Vagina (tissue), 2 donors: ENCODE measurements at regions not wholly inside any gene's neighbourhood (a gene's known extent, or its start where the extent isn't known, plus 50 kb on each side); places are given as distances from the start of the nearest gene placed in this dataset.

Experiments
- DNase-seq, 2 donors: peaks; one replicate each; pipeline ENCODE4 v3.0.0-alpha.2; 2017; ENCODE audit errors: extremely low spot score in 2 of 2
- H3K27ac ChIP-seq: fragments of 200-600 bp; sonication (generic); one replicate; pipeline ENCODE4 v1.5.1; 2019
- H3K27me3 ChIP-seq: fragments of 200-600 bp; sonication (generic); one replicate; pipeline ENCODE4 v1.5.1; 2019
- H3K36me3 ChIP-seq, 2 donors: fragments of 200-600 bp; sonication (generic); one replicate each; pipeline ENCODE4 v1.5.1; 2017 to 2019
- H3K4me1 ChIP-seq: fragments of 200-600 bp; sonication (generic); one replicate; pipeline ENCODE4 v1.5.1; 2019
- H3K4me3 ChIP-seq, 2 donors: fragments of 200-600 bp; sonication (generic); 1 replicate in 1 of 2; 2 replicates in 1 of 2; pipeline ENCODE4 v1.5.1; 2016 to 2019
- H3K9me3 ChIP-seq: fragments of 200-600 bp; sonication (generic); one replicate; pipeline ENCODE4 v1.5.1; 2019
- CTCF ChIP-seq, 3 experiments: fragments of 450-650 bp in 2 of 3; fragments of 200-600 bp in 1 of 3; sonication (generic) in 1 of 3; IDR thresholded peaks; one replicate each; pipeline ENCODE4 v1.5.1; 2017 to 2019; ENCODE audit warnings: antibody characterized with exemption in 3 of 3, mild to moderate bottlenecking in 2 of 3, moderate library complexity in 2 of 3
- POLR2A ChIP-seq, 2 donors: fragments of 450-650 bp; IDR thresholded peaks; one replicate each; pipeline ENCODE4 v1.6.1; 2017; ENCODE audit warnings: antibody characterized with exemption in 2 of 2, mild to moderate bottlenecking in 2 of 2, moderate library complexity in 2 of 2
- POLR2AphosphoS5 ChIP-seq, 2 donors: sonication (generic); formaldehyde crosslinking; IDR thresholded peaks; one replicate each; pipeline ENCODE4 v1.9.0; 2017; ENCODE audit warnings: antibody characterized with exemption in 2 of 2, mild to moderate bottlenecking in 2 of 2, low read depth in 1 of 2; ENCODE audit not compliant: insufficient read depth in 1 of 2
- intact Hi-C: fragments of 100-400 bp; cut with DNase I; formaldehyde crosslinking; loops from one replicate; pipeline ENCODE4 v1.15.1; 2023

DNA sequence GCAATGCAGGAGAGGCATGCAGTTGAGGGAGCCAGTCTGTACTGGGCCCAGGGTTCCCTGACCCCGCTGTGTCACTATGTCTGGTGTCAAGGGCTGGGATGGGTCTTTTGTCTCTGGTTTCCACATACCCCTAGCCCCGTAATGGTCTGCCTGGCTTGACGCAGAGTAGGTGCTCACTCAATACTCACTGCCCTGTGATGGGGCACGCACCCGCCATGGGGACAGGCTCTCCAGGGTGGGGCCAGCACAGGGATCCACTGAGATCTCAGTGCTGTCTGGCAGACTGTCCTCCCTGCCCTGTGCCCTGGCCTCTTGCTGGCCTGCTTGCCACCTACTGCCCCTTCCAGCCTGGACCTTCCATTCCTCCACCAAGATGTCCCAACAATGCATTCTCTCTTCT lies 101.7 kb upstream of the CD82 start:
- no peaks in the 10 kb centered on the region for H3K27me3 ChIP-seq
- no peaks in the 10 kb centered on the region for H3K4me1 ChIP-seq
- H3K36me3 ChIP-seq = no peaks in the 10 kb centered on the region
- intact Hi-C loops = no loop called here
- TF ChIP-seq POLR2AphosphoS5 (IDR thresholded peaks at IDR 0.05; ENCODE audit: insufficient read depth in 1 of 2, low read depth in 1 of 2) (no peak), POLR2A (IDR thresholded peaks at IDR 0.05) (no peak), CTCF (IDR thresholded peaks at IDR 0.05) (no peak)
- H3K4me3 ChIP-seq = no peak overlapping the region
- H3K9me3 ChIP-seq = no peaks in the 10 kb centered on the region
- no peak overlapping the region for H3K27ac ChIP-seq
- no peak for DNase-seq

DNA sequence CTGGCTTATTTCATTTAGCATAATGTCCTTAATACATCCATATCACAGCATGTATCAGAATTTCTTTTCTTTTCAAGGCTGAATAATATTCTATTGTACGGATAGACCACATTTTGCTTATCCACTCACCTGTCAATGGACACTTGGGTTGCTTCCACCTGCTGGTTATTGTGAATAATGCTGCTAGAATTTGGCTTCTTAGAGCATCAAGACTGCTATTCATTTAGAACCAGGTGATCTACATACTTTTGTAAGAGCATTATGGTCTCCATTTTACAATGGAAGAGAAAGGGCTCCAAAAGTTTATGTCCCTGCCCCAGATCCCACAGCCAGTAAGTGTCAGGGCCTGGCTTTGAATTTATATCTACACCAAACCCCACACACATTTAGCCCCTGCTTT lies 100.7 kb upstream of the CD82 start:
- no peaks in the 10 kb centered on the region for H3K36me3 ChIP-seq
- no peaks in the 10 kb centered on the region for H3K9me3 ChIP-seq
- no peaks in the 10 kb centered on the region for H3K27me3 ChIP-seq
- H3K4me1 ChIP-seq = no peaks in the 10 kb centered on the region
- no peak for DNase-seq
- H3K27ac ChIP-seq = no peak overlapping the region
- no peak for TF ChIP-seq CTCF (IDR thresholded peaks at IDR 0.05)
- TF ChIP-seq POLR2A (IDR thresholded peaks at IDR 0.05) = no peak
- no peak for TF ChIP-seq POLR2AphosphoS5 (IDR thresholded peaks at IDR 0.05; ENCODE audit: insufficient read depth in 1 of 2, low read depth in 1 of 2)
- H3K4me3 ChIP-seq = no peak overlapping the region
- intact Hi-C loops = no loop called here

DNA sequence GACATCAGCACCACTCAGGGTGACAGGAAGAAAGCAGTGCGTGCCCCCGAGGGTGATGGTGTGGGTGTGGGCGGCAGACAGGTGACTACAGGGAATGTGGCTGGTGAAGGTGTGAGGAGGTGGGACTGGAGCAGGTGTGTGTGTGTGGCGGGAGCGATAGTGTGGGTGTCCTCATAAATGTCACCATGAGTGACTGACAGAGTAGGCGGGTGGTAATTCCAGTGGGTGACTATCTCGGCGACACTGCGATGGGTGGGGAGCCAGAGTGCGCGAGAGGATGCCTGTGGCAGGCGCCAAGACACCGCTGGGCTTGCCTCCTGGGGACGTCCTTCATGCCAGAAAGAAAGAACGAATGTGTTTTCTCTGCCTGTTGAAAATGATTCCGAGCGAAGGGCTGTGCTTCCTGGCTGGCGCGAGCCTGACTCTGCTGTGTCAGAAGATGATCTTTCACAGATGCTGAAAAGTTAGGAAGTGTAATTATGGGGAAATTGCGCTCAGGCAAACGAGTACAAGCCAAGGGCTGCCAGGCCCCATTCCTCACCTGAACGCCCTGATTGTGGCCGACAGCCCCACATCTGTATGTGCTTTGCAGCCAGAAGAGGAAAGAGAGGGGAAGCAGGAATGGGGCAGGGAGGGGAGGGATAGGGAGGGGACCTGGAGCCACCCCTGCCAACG lies 98.8 kb upstream of the CD82 start:
- no peak overlapping the region for H3K4me3 ChIP-seq
- H3K9me3 ChIP-seq = no peaks in the 10 kb centered on the region
- no peak for DNase-seq
- H3K4me1 ChIP-seq = no peaks in the 10 kb centered on the region
- intact Hi-C loops = no loop called here
- TF ChIP-seq CTCF (IDR thresholded peaks at IDR 0.05) (no peak), POLR2A (IDR thresholded peaks at IDR 0.05) (no peak), POLR2AphosphoS5 (IDR thresholded peaks at IDR 0.05; ENCODE audit: insufficient read depth in 1 of 2, low read depth in 1 of 2) (no peak)
- H3K27me3 ChIP-seq = no peaks in the 10 kb centered on the region
- H3K36me3 ChIP-seq = no peaks in the 10 kb centered on the region
- H3K27ac ChIP-seq = no peak overlapping the region

GRCh38 chr11:44467413-44467812 lies 98.0 kb upstream of the CD82 start:
- intact Hi-C loops = no loop called here
- TF ChIP-seq POLR2AphosphoS5 (IDR thresholded peaks at IDR 0.05; ENCODE audit: insufficient read depth in 1 of 2, low read depth in 1 of 2) (no peak), CTCF (IDR thresholded peaks at IDR 0.05) (no peak)
- H3K27ac ChIP-seq = no peak overlapping the region
- no peak for DNase-seq
- no peaks in the 10 kb centered on the region for H3K27me3 ChIP-seq
- H3K9me3 ChIP-seq = no peaks in the 10 kb centered on the region
- H3K4me3 ChIP-seq = no peak overlapping the region
- H3K36me3 ChIP-seq = no peaks in the 10 kb centered on the region
- no peaks in the 10 kb centered on the region for H3K4me1 ChIP-seq

DNA sequence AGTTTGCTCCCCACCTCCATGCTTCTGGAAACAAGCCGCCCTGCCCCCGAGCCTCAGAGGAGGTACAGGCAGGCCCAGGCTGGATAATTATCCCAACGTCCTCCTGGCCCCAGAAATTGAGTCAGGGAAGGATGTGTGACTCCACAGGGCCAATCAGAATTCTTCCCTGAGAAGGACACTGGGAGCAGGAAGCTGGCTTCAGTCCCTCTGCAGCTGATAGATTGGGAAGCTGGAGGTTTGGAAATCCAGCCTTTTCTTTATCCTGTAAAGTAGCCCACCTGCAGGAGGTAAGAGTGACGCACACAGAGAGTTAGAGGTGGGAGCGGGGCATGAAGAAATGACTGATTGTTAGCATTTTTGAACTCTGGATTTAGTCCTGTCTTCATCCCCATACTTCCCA lies 97.5 kb upstream of the CD82 start:
- no peak for DNase-seq
- intact Hi-C loops = no loop called here
- H3K27me3 ChIP-seq = no peaks in the 10 kb centered on the region

More for the DNA sequence above, 97.5 kb upstream of the CD82 start:
- no peaks in the 10 kb centered on the region for H3K4me1 ChIP-seq
- H3K27ac ChIP-seq = no peak overlapping the region
- no peak overlapping the region for H3K4me3 ChIP-seq
- TF ChIP-seq POLR2A (IDR thresholded peaks at IDR 0.05) (no peak), CTCF (IDR thresholded peaks at IDR 0.05) (no peak), POLR2AphosphoS5 (IDR thresholded peaks at IDR 0.05; ENCODE audit: insufficient read depth in 1 of 2, low read depth in 1 of 2) (no peak)
- no peaks in the 10 kb centered on the region for H3K36me3 ChIP-seq
- no peaks in the 10 kb centered on the region for H3K9me3 ChIP-seq
